ENCODE measurements at regions not wholly inside any gene's neighbourhood (a gene's known extent, or its start where the extent isn't known, plus 50 kb on each side); places are given as distances from the start of the nearest gene placed in this dataset.

DNA sequence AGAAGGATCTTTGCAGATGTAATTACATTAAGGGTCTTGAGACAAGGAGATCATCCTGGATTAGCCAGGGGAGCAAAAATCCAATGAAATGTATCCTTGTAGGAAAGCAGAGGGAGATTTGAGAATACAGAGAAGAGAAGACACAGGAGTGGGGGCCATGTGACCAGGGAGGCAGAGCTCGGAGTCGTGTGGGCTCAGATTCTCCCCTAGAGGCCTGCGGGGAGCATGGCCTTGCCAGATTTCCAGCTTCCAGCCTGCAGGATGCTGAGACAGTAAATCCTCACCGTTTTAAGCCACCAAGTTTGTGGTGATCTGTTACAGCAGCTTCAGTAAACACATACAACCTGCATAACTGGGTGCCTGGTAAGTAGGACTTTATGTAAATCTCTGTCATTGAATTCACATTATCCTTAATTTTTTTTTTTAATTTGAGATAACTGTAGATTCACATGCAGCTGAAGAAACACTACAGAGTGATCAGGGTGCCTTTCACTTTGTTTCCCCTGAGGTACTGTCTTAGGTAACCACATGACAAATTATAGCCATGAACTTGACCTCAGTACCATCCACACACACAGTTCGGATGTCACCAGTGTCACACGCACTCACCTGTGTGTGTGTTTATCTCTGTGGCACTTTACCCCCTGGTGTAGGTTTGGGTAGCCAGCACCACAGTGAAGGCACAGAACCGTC is 138.4 kb upstream of the HDAC4 start:
- TF ChIP-seq POLR2A (IDR thresholded peaks at IDR 0.05) (no peak), POLR2AphosphoS5 (IDR thresholded peaks at IDR 0.05) (no peak), EP300 (IDR thresholded peaks at IDR 0.05) (no peak)
- TF ChIP-seq, protein P1, sequence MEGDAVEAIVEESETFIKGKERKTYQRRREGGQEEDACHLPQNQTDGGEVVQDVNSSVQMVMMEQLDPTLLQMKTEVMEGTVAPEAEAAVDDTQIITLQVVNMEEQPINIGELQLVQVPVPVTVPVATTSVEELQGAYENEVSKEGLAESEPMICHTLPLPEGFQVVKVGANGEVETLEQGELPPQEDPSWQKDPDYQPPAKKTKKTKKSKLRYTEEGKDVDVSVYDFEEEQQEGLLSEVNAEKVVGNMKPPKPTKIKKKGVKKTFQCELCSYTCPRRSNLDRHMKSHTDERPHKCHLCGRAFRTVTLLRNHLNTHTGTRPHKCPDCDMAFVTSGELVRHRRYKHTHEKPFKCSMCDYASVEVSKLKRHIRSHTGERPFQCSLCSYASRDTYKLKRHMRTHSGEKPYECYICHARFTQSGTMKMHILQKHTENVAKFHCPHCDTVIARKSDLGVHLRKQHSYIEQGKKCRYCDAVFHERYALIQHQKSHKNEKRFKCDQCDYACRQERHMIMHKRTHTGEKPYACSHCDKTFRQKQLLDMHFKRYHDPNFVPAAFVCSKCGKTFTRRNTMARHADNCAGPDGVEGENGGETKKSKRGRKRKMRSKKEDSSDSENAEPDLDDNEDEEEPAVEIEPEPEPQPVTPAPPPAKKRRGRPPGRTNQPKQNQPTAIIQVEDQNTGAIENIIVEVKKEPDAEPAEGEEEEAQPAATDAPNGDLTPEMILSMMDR (IDR thresholded peaks at IDR 0.05) = no peak

Data from stomach (tissue), 4 donors.